Ishikawa (cell line): ENCODE measurements at regions not wholly inside any gene's neighbourhood (a gene's known extent, or its start where the extent isn't known, plus 50 kb on each side); places are given as distances from the start of the nearest gene placed in this dataset.

Source experiments
- FOXM1 ChIP-seq: IDR thresholded peaks from 2 replicates; pipeline ENCODE4 v1.6.1; 2012; ENCODE audit warnings: low read depth, borderline replicate concordance
- TF ChIP-seq, protein P1 (sequence below): IDR thresholded peaks from 2 replicates; pipeline ENCODE4 v1.6.1; 2012; ENCODE audit warnings: low read depth, mild to moderate bottlenecking

DNA sequence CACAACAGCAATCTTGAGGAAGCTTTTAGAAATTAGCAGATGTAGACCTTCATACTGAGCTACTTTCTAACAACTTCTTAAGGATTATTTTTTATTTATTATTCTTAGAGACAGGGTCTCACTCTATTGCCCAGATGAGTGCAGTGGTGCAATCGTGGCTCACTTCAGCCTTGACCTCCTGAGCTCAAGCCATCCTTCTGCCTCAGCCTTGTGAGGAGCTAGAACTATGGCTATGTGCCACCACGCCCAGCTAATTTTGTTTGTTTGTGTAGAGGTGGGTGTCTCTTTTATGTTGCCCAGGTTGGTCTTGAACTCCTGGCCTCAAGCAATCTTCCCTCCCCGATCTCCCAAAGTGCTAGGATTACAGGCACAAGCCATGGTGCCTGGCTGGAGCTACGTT, 200.6 kb downstream of the TSHZ3 start:
- no peak for TF ChIP-seq FOXM1
- TF ChIP-seq, protein P1, sequence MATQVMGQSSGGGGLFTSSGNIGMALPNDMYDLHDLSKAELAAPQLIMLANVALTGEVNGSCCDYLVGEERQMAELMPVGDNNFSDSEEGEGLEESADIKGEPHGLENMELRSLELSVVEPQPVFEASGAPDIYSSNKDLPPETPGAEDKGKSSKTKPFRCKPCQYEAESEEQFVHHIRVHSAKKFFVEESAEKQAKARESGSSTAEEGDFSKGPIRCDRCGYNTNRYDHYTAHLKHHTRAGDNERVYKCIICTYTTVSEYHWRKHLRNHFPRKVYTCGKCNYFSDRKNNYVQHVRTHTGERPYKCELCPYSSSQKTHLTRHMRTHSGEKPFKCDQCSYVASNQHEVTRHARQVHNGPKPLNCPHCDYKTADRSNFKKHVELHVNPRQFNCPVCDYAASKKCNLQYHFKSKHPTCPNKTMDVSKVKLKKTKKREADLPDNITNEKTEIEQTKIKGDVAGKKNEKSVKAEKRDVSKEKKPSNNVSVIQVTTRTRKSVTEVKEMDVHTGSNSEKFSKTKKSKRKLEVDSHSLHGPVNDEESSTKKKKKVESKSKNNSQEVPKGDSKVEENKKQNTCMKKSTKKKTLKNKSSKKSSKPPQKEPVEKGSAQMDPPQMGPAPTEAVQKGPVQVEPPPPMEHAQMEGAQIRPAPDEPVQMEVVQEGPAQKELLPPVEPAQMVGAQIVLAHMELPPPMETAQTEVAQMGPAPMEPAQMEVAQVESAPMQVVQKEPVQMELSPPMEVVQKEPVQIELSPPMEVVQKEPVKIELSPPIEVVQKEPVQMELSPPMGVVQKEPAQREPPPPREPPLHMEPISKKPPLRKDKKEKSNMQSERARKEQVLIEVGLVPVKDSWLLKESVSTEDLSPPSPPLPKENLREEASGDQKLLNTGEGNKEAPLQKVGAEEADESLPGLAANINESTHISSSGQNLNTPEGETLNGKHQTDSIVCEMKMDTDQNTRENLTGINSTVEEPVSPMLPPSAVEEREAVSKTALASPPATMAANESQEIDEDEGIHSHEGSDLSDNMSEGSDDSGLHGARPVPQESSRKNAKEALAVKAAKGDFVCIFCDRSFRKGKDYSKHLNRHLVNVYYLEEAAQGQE = no peak
